Activated T-helper 2 cell treated with anti-CD3 and anti-CD28 coated beads, Interferon-gamma antibody, Interleukin-2, Interleukin-4, amounts not matched to agents 10 μg/mL and 5 μg/mL and 100 μg/mL, durations not matched to agents 14 hours and 24 hours and 36 hours (primary cell): ENCODE measurements at regions not wholly inside any gene's neighbourhood (a gene's known extent, or its start where the extent isn't known, plus 50 kb on each side); places are given as distances from the start of the nearest gene placed in this dataset.
"Not testable (repeated sequence)": the region's sequence is repeated elsewhere in the genome, so short reads cannot be mapped to it uniquely, and the experiment has no call there.

Source experiments
- DNase-seq: peaks from one replicate; pipeline ENCODE4 v3.0.0; 2021; ENCODE audit warnings: low spot score
- H3K27ac Mint-ChIP-seq: one replicate; pipeline ENCODE4 v1.8.0; 2021; ENCODE audit warnings: mixed read lengths
- H3K27me3 Mint-ChIP-seq: one replicate; pipeline ENCODE4 v1.8.0; 2021; ENCODE audit warnings: low read depth, mixed read lengths
- H3K36me3 Mint-ChIP-seq: one replicate; pipeline ENCODE4 v1.8.0; 2021; ENCODE audit warnings: low read depth, mixed read lengths
- H3K4me1 Mint-ChIP-seq: one replicate; pipeline ENCODE4 v1.8.0; 2021; ENCODE audit warnings: low read depth, mixed read lengths
- H3K4me3 Mint-ChIP-seq: one replicate; pipeline ENCODE4 v1.8.0; 2021; ENCODE audit warnings: low read depth, mild to moderate bottlenecking, moderate library complexity, mixed read lengths
- H3K9me3 Mint-ChIP-seq: one replicate; pipeline ENCODE4 v1.8.0; 2021; ENCODE audit warnings: mixed read lengths
- intact Hi-C: fragments of 100-400 bp; cut with micrococcal nuclease; formaldehyde crosslinking; loops from one replicate; pipeline ENCODE4 v1.15.1; 2023

- Mint-ChIP-seq H3K9me3 (no peaks in the 10 kb centered on the region), H3K4me3 (no peak overlapping the region), H3K27me3 (peaks cover 6% of the 10 kb centered on the region), H3K27ac (no peak overlapping the region), H3K4me1 (peaks cover 4% of the 10 kb centered on the region), H3K36me3 (no peaks in the 10 kb centered on the region)
- no peak for DNase-seq
- intact Hi-C loops: no loop called here
Observed at GRCh38 chr1:199585392-199585791, 442.1 kb upstream of the NR5A2 start.

GRCh38 chr1:199590708-199591107 is 436.8 kb upstream of the NR5A2 start:
- H3K27ac Mint-ChIP-seq: no peak overlapping the region
- no peaks in the 10 kb centered on the region for H3K9me3 Mint-ChIP-seq
- peaks cover 4% of the 10 kb centered on the region for H3K27me3 Mint-ChIP-seq
- no peaks in the 10 kb centered on the region for H3K36me3 Mint-ChIP-seq
- peaks cover 11% of the 10 kb centered on the region for H3K4me1 Mint-ChIP-seq
- intact Hi-C loops: no loop called here
- H3K4me3 Mint-ChIP-seq: no peak overlapping the region
- no peak for DNase-seq

- Mint-ChIP-seq H3K4me3 (no peak overlapping the region), H3K4me1 (peaks cover 11% of the 10 kb centered on the region), H3K27me3 (peaks cover 4% of the 10 kb centered on the region), H3K9me3 (no peaks in the 10 kb centered on the region), H3K36me3 (no peaks in the 10 kb centered on the region), H3K27ac (no peak overlapping the region)
- DNase-seq: no peak
- intact Hi-C loops: no loop called here
Observed at GRCh38 chr1:199591468-199591867, 436.0 kb upstream of the NR5A2 start.

- intact Hi-C loops: no loop called here
- Mint-ChIP-seq H3K4me1 (peaks cover 11% of the 10 kb centered on the region), H3K27ac (no peak overlapping the region), H3K4me3 (no peak overlapping the region), H3K9me3 (no peaks in the 10 kb centered on the region), H3K27me3 (peaks cover 10% of the 10 kb centered on the region), H3K36me3 (no peaks in the 10 kb centered on the region)
- no peak for DNase-seq
Observed at GRCh38 chr1:199593475-199593874, 434.0 kb upstream of the NR5A2 start.

GRCh38 chr1:199596448-199596847 is 431.1 kb upstream of the NR5A2 start:
- H3K9me3 Mint-ChIP-seq, intact Hi-C loops, H3K4me3 Mint-ChIP-seq, H3K4me1 Mint-ChIP-seq, DNase-seq, H3K36me3 Mint-ChIP-seq, H3K27ac Mint-ChIP-seq: not testable (repeated sequence)
- H3K27me3 Mint-ChIP-seq: peaks cover 11% of the 10 kb centered on the region

- no peak overlapping the region for H3K4me3 Mint-ChIP-seq
- H3K9me3 Mint-ChIP-seq: peaks cover 6% of the 10 kb centered on the region
- H3K27ac Mint-ChIP-seq: no peak overlapping the region
- no peaks in the 10 kb centered on the region for H3K36me3 Mint-ChIP-seq
- no peak for DNase-seq
- H3K4me1 Mint-ChIP-seq: no peaks in the 10 kb centered on the region
- intact Hi-C loops: no loop called here
- H3K27me3 Mint-ChIP-seq: peaks cover 11% of the 10 kb centered on the region
Observed at GRCh38 chr1:199597152-199597551, 430.4 kb upstream of the NR5A2 start.

GRCh38 chr1:199608414-199608813 is 419.1 kb upstream of the NR5A2 start:
- DNase-seq: no peak
- H3K27me3 Mint-ChIP-seq: peaks cover 2% of the 10 kb centered on the region
- intact Hi-C loops: no loop called here
- no peak overlapping the region for H3K27ac Mint-ChIP-seq
- H3K9me3 Mint-ChIP-seq: peaks cover 4% of the 10 kb centered on the region
- H3K4me3 Mint-ChIP-seq: no peak overlapping the region
- H3K4me1 Mint-ChIP-seq: no peaks in the 10 kb centered on the region
- no peaks in the 10 kb centered on the region for H3K36me3 Mint-ChIP-seq

GRCh38 chr1:199612976-199613774 is 414.3 kb upstream of the NR5A2 start:
- Mint-ChIP-seq H3K27ac (no peak overlapping the region), H3K36me3 (no peaks in the 10 kb centered on the region), H3K4me3 (no peak overlapping the region), H3K4me1 (no peaks in the 10 kb centered on the region), H3K9me3 (no peaks in the 10 kb centered on the region), H3K27me3 (peaks cover 3% of the 10 kb centered on the region)
- no peak for DNase-seq
- intact Hi-C loops: no loop called here

GRCh38 chr1:199616947-199617346 is 410.6 kb upstream of the NR5A2 start:
- intact Hi-C loops: no loop called here
- no peaks in the 10 kb centered on the region for H3K9me3 Mint-ChIP-seq
- H3K27me3 Mint-ChIP-seq: peaks cover 3% of the 10 kb centered on the region
- no peak overlapping the region for H3K4me3 Mint-ChIP-seq
- no peaks in the 10 kb centered on the region for H3K4me1 Mint-ChIP-seq
- H3K36me3 Mint-ChIP-seq: no peaks in the 10 kb centered on the region
- no peak overlapping the region for H3K27ac Mint-ChIP-seq
- no peak for DNase-seq

- no peaks in the 10 kb centered on the region for H3K9me3 Mint-ChIP-seq
- H3K4me1 Mint-ChIP-seq: no peaks in the 10 kb centered on the region
- H3K27ac Mint-ChIP-seq: no peak overlapping the region
- intact Hi-C loops: no loop called here
- DNase-seq: no peak
- peaks cover 1% of the 10 kb centered on the region for H3K27me3 Mint-ChIP-seq
- no peak overlapping the region for H3K4me3 Mint-ChIP-seq
- H3K36me3 Mint-ChIP-seq: no peaks in the 10 kb centered on the region
Observed at GRCh38 chr1:199619223-199619622, 408.3 kb upstream of the NR5A2 start.

GRCh38 chr1:199626228-199626627 is 401.3 kb upstream of the NR5A2 start:
- DNase-seq, H3K27ac Mint-ChIP-seq, H3K27me3 Mint-ChIP-seq, H3K4me3 Mint-ChIP-seq, H3K4me1 Mint-ChIP-seq, H3K9me3 Mint-ChIP-seq, intact Hi-C loops, H3K36me3 Mint-ChIP-seq: not testable (repeated sequence)

- intact Hi-C loops: no loop called here
- Mint-ChIP-seq H3K36me3 (no peaks in the 10 kb centered on the region), H3K4me3 (no peak overlapping the region), H3K9me3 (peaks cover 4% of the 10 kb centered on the region), H3K27ac (no peak overlapping the region), H3K27me3 (peaks cover 6% of the 10 kb centered on the region), H3K4me1 (peaks cover 6% of the 10 kb centered on the region)
- no peak for DNase-seq
Observed at GRCh38 chr1:199629624-199630023, 397.9 kb upstream of the NR5A2 start.

GRCh38 chr1:199639453-199639852 is 388.1 kb upstream of the NR5A2 start:
- no peaks in the 10 kb centered on the region for H3K36me3 Mint-ChIP-seq
- peaks cover 9% of the 10 kb centered on the region for H3K9me3 Mint-ChIP-seq
- H3K27me3 Mint-ChIP-seq: peaks cover 4% of the 10 kb centered on the region
- DNase-seq: no peak
- H3K4me1 Mint-ChIP-seq: no peaks in the 10 kb centered on the region
- intact Hi-C loops: no loop called here
- H3K27ac Mint-ChIP-seq: no peak overlapping the region
- H3K4me3 Mint-ChIP-seq: no peak overlapping the region

- intact Hi-C loops: no loop called here
- H3K4me3 Mint-ChIP-seq: no peak overlapping the region
- no peaks in the 10 kb centered on the region for H3K4me1 Mint-ChIP-seq
- peaks cover 2% of the 10 kb centered on the region for H3K27me3 Mint-ChIP-seq
- no peaks in the 10 kb centered on the region for H3K36me3 Mint-ChIP-seq
- H3K9me3 Mint-ChIP-seq: no peaks in the 10 kb centered on the region
- H3K27ac Mint-ChIP-seq: no peak overlapping the region
- DNase-seq: no peak
Observed at GRCh38 chr1:199641531-199641930, 386.0 kb upstream of the NR5A2 start.
